ENCODE measurements at regions not wholly inside any gene's neighbourhood (a gene's known extent, or its start where the extent isn't known, plus 50 kb on each side); places are given as distances from the start of the nearest gene placed in this dataset.

DNA sequence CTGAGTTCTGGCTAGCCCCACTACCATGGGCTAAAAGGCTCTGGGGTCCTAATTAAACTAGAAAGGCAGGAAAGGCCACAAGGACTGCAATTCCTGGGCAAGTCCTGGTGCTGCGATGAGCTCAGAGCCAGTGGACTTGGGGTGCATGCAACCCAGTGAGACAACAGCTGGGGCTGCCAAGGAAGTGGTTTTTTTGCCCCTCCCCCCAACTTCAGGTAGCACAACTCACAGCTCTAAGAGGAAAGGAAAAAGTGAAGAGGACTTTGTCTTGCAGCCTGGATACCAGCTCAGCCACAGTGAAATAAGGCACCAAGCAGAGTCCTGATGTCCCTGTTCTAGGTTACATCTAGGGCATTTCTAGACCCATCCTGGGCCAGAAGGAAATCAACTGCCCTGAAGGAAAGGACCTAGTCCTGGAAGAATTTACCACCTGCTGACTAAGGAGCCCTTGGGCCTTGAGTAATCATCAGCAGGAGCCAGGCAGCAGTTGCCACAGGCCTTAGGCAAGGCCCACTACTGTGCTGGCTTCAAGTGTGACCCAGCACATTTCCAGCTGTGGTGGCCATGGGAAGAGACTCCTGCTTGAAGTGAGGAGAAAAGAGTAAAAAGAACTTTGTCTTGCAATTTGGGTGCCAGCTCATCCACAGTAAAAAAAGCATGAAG lies 358.4 kb downstream of the BTBD3 start:
- DNase-seq (ENCODE audit: low read depth, low spot score) = no peak

DNA sequence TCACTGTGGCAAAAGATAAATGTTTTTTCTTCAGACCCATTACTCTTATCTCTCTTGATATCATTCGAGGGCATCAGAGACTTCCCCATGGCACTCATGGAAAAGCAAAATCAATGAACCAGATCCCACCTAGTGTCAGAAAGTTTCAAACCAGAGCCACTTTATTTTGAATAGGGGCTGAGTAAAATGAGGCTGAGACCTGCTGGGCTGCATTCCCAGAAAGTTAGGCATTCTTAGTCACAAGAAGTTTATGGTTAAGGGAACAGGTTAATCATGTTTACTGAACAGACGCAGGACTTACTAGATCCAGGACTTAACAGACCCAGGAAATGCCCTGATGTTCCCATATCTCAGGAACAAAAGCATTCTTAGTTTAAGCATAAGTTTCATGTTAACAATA lies 369.9 kb downstream of the BTBD3 start:
- DNase-seq (ENCODE audit: low read depth, low spot score) = no peak

DNA sequence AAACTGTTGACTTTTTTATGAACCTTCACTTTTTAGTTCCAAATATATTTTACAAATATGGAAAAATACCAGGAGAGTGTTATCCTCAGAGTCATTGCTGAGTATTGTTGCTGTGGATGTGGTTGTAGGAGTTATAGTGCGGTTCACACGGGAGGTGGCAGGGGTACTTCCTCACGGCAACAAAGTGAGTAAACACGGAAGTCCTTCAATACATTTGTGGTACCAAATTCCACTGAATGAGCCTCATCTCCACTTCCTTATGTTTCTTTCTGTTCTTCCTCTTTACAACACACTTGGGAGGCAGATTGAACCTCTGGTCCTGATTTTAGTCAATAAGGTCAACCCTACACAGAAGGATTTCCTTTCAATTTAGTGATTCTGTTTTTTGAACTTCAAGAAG lies 371.8 kb downstream of the BTBD3 start:
- no peak for DNase-seq (ENCODE audit: low read depth, low spot score)

DNA sequence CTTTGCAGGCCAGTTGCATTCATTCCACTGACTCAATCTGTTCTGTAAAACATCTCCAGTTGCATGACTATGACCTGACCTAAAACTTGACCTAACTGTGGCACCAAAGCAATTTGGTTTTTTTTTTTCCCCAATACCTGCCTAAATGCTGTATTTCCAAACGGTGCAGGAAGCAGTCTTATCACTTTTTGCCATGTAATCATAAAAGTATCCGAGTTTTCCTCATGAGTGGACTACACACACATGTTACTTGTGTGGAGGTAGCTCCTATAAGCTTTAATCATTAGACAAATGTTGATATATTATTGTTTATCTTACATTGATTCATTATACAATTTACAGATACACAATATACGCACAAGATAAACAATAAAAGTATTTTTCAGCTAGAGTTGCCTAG lies 373.7 kb downstream of the BTBD3 start:
- DNase-seq (ENCODE audit: low read depth, low spot score) = no peak

DNA sequence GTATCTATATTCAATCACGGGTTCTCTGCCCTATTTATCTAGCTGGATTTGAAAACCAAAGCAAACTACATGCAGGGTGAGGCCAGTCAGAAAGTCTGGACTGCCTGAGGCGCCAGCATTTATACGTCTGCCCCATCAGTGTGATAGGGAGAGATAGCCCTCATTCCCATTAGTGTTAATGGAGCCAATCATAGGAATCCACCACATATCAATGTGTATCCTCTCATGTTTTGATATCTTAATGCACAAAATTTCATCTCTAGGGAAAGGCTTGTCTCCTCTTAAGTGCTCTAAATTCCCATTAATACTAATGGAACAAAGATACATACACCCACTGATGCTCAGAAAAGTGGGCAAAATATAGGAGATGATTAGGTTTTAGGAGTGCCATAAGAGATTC lies 376.2 kb downstream of the BTBD3 start:
- DNase-seq (ENCODE audit: low read depth, low spot score) = no peak

DNA sequence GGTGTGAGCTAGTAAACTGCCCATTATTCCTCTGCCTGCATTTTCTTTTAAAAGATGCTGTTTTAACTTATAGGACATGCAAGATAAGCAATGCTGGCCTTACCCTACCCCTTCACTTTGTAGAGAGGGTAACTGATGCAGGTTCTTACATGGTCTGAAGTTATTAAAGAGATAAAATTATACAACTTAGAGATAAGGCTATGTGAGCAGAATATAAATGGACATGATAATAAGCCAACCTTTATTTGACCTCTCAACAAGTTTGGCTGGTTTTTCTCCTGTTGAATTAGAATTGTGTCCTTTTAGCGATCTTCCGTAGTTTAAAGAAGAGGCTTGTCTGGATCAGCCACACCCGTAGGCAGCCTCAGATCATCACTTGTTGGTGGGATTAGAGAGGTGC lies 377.0 kb downstream of the BTBD3 start:
- DNase-seq (ENCODE audit: low read depth, low spot score) = no peak

DNA sequence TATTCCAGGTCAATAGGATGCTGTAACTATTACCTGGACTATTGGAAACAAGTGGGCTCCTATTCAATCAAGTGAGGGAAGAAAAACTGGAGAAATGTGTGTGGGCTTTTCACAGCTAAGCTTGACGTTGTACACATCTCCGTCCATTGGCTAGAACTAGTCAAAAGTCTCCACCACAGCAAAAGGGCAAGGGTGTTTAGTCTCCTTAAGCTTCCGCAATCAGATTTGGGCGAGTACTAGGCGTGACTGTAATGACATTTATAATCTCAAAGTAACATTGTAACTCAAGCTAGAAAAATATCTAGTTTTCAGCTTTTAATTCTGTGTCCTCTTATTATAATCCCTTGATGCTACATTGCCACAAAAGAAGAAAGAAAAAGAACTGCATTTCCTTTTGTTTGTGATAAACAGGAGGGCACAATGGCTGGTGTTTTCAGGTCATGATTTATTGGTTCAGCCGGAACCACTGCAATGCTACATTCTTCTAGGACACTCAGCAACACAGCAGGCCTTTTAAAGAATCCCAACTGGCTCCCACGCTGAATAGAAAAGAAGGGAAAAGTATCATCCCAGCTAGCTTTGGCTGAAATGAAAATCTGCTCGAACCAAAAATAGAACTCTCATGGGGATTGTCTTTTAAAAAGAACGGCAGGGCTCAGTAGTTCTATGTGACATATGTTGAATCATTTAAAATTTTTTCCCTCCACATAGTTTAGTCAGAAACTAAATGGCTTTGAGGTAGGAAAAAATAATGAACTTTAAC lies 387.7 kb downstream of the BTBD3 start:
- DNase-seq (ENCODE audit: low read depth, low spot score) = no peak

DNA sequence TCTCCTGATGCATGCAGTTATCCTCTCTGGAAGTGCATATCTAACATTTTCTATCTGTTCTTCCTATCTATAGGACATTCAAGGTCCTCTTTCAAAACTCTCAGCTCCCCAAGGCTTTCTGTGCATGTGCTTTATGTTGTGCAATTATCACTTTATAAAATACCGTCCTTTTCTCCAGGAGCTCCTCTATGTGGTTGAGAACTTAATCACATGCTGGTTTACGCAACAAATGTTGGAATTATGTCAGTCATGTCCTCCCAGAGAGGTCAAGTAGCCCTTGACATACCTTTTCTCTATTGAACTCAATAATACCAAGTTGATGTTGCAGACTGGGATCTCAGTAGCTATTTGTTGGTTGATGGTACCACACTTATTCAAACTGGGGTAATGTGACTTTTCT lies 388.4 kb downstream of the BTBD3 start:
- no peak for DNase-seq (ENCODE audit: low read depth, low spot score)

DNA sequence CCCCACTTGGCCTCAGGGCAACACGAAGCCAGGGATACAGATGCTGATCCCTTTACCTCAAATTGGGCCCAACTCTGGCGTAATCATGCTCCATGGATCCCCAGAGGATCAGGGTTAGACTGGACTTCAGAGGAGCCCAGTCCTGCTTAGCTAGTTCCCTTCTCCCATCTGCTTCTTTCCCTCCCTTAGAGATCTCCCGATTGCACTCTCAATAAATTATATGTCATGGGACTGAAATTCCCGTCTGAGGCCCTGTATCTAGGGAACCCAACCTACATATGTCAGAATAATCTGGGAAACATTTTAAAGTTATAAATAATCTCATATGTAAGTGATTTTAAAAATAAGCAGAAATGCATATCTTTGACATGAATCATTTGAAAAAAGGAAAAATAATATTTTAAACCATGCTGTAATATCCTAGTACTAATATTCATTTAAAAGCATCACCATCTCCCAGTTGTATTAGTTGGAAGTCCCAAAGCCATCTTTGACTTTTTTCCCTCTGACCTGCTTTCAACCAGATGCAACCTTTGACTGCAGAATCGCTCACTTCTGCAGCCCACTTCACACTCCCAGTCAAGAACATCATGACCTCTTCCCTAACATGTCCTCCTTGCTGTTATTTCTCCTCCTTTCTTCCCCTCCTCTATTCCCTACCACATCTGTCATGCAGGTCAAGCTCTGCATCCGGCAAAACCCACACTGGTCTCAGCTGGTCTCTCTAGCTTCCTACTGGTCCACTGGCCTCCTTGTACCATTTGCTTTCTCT lies 393.6 kb downstream of the BTBD3 start:
- DNase-seq (ENCODE audit: low read depth, low spot score) = no peak

DNA sequence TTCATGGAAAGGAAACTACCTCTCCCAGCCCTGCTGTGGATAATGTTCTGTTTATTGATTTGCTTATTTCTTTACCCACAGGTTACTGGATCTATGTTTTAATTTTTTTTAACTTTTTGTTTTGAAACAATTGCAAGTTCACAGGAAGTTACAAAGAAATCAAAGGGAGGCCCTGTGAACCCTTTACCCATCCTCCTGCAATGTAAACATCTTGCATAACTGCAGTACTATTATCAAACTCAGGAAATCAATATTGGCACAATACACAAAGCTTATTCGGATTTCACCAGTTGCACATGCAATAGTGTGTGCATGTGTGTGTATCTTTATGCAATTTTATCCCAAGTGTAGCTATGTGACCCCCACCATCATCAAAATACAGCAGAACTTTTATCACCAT lies 398.0 kb downstream of the BTBD3 start:
- DNase-seq (ENCODE audit: low read depth, low spot score) = no peak

DNA sequence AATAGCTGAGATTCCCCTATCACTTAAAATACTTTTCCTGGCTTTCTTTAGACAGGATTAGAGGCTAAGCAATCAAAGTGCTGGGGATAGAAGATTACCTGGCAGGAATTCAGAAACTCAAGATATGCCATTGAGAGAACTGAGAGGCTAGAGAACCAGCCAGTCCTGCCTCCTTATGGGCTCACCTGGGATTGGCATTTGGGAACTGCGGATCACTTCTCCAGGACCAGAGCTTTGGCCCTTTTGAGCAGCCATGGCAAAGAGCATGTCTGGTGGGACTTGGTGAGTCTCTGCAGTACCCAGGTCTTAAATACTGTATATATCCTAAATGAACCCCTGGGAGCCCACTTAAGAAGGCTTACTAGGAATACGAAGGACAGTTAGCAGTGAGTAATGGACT lies 399.1 kb downstream of the BTBD3 start:
- DNase-seq (ENCODE audit: low read depth, low spot score) = no peak

DNA sequence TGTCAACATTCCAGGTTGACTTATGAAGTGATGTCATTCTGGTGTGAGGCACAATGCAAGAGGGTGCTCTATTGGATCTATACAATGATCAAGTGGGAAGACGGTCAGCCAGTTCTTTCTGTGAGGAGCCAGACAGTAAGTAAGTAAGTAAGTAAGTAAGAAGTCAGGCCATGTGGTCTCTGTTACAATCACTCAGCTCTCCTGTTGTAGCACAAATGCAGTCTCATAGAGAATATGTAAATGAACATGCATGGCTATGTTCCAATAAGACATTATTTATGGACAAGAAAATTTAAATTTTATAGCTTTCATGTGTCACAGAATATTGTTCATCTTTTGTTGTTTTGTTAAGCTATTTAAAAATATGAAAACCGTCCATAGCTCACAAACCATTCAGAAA lies 399.7 kb downstream of the BTBD3 start:
- no peak for DNase-seq (ENCODE audit: low read depth, low spot score)

DNA sequence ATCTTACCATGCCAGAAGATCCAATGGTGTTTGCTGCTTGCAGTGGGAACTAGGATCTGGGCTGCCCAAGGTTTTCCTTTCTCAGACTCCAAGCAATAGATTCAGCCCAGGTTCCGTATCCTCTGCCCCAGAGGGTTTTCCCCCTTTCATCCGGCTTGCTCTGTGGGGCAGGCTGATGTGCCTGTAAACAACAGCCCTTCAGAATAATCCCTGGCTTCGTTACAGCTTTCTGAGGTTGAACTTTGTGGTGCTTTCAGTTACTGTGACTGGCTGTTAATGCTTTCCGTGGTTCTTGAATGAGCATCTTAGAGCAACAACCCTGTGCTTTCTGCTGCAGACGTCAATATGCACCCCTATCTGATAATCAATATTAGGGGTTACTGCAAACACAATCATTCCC lies 400.4 kb downstream of the BTBD3 start:
- no peak for DNase-seq (ENCODE audit: low read depth, low spot score)

DNA sequence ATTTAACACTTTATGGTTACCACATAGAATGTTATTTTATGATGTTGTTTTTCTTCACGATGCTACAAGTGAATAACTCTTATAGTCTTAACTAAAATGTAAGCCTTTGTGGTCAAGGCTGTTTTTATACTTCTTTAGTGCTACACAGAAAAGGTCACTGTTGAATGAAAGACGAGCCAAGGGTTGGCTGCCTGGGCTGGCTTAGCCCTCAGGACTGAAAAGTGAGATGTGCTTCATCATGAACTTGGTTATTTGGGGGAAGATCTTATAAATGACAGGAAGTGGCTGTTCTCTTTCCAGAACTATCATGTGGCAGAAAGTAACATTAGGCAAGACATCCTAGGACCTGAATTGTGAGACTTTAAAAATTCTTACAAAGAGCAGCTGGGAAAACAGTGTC lies 404.0 kb downstream of the BTBD3 start:
- DNase-seq (ENCODE audit: low read depth, low spot score) = no peak

DNA sequence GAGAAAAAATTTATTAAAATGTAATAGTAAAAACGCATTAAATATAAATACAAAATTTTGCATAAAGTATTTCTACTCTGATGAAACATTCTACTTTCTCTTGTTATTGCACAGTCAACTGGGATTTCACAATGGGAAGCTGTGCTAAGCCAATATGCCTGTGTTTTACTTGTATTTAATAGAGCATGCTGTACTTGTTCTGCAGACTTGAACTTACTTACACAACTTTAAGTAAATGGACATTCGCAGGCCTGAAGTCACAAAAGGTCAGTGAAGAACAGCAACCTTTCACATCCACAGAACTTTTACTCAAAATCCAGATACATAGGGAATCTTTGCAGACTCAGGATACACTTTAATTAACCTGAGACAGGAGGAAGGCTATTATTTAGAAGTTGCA lies 409.5 kb downstream of the BTBD3 start:
- no peak for DNase-seq (ENCODE audit: low read depth, low spot score)

DNA sequence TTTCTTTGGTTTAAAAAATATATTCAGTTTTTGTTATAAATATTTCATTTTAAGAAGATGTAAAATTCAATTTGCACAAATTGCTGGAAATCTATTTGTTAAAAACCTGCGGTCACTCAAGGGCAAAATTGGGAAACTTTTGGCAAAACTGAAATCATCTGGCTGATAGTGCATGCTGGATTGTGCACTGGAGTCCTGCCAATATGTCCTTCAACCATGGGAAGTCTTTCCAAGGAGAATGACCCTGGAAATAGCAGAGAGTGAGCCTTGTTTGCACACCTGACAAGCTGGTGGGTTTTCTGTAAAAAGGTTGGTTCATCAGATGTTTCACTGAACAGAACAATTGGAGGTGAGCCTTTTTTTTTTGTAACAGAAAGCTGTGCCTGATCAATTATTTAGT lies 413.5 kb downstream of the BTBD3 start:
- no peak for DNase-seq (ENCODE audit: low read depth, low spot score)

DNA sequence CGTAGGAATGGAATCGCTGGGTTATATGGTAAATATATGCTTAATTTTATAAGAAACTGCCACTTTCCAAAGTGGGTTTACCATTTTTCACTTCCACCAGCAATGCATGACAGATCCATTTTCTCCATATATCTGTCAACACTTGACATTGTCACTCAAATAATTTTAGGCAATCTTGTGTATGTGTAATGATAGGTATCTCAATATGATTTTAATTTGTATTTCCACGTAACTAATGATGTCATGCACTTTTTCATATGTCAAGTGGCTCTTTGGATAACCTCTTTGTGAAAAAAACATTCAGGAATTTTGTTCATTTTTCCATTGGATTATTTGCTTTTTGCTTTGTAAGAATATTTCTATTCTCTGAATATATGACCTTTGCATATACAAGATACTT lies 419.9 kb downstream of the BTBD3 start:
- no peak for DNase-seq (ENCODE audit: low read depth, low spot score)

DNA sequence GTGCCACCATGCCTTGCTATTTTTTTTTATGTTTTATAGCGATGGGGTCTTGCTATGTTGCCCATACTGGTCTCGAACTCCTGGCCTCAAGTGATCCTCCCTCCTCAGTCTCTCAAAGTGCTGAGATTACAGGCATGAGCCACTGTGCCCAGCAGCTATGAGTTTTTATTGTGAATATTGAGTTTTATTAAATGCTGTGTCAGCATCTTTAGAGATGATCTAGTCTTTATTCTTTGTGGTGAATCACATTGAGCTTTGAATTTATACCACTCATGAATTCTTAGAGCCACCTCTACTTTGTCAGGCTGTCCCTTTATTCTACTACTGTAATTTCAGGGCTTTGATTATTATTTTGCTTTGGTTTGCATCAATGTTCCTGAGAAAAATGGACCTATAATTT lies 428.3 kb downstream of the BTBD3 start:
- DNase-seq (ENCODE audit: low read depth, low spot score) = no peak

DNA sequence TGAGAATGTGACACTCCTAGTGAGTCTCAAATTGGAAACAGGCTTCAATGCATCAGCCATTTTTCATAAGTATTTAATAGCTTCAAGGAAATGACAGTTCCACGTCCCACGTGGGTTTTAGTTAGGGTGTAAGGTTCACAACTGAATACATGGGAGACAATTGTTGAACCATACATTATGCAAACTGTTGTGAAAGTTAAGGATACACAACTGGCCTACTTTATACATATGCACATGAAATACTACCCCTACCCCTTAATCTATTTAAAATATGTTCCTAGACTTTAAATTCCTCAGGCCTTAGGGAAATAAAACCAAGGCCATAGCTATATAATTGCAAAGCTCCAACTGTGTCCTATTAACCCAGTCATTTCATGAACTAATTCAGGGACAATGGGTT lies 436.1 kb downstream of the BTBD3 start:
- DNase-seq (ENCODE audit: low read depth, low spot score) = no peak

DNA sequence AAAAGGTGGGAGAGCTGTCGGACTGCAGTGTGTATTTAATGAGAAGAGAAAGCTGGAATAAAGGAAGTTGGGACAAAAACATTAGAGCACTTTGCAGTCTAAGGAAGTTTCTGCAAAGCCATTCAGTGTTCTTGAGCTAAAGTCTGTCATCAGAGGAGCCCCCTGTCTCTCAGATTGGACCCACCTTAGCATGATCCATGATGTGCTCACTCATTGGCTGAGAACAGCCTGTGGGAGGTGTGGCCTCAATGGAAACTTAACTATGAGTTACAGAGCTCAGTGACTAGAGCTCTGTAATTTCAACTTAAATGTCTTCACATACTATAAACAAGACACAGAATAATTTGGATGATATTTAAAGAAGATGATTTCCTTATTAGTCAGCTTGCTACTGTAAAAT lies 437.0 kb downstream of the BTBD3 start:
- DNase-seq (ENCODE audit: low read depth, low spot score) = no peak

DNA sequence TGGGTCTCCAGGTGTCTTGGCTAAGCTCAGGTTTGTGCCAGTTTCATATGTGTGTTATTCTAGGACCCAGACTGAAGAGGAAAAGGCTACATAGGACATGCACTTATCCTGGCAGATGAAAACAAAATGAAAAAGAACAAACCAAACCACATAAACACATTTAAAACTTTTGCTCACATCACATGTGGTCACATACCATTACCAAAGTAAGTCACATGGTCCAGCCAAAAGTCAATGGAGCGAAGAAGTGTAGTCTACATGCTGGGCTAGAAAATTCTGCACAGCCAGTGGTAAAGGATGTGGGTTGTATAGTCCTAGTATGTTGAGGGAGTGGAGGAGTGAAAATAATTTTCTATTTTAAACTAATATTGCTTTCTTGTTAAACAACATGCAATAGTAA lies 437.5 kb downstream of the BTBD3 start:
- DNase-seq (ENCODE audit: low read depth, low spot score) = no peak

DNA sequence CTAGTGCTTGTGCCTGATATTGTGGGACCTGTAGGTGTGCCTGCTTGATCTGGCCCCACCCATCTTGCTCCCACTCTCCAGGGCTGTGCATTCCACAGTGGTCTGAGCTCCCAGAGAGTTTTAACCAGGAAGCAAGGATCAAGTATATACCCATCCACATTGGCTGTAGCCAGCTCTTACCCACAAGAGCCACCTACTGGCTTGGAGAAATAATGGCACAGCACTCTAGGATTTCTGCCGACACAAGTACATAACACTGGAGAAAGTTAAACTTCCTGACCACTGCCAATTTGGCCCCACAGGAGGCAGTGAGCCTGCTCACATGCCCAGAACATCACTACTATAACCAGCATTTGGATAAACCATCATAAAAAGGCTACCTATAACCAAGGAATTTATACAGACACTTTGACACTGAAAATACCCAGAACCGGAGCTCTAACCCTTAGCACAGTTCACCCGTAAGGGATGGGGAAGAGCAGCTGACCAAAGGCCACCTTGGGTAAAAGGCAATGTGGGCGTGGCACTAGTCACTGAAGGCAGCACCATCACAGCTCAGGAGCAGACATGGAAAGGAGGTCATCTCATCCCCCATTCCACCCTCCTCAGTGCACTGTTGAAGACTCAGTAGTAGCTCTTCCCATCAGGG lies 440.4 kb downstream of the BTBD3 start:
- no peak for DNase-seq (ENCODE audit: low read depth, low spot score)

DNA sequence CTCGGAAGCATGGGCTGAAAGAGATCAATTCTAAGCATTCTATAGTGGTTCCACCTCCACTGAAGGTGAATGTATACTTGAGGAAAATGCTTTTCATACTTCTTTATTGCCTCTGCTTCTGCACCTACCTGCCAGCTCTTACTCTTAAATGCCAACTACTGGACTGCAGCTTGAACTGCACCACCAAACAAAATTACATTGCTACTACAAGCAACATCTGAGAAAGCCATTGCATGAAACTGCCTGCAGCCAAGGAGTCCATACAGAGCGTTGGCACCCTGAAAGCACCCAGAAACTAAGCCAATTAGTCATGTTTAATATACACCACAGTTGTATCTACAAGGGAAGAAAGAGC lies 440.9 kb downstream of the BTBD3 start:
- no peak for DNase-seq (ENCODE audit: low read depth, low spot score)

All from smooth muscle cell of the brain vasculature (primary cell).